ENCODE measurements at regions not wholly inside any gene's neighbourhood (a gene's known extent, or its start where the extent isn't known, plus 50 kb on each side); places are given as distances from the start of the nearest gene placed in this dataset.

DNA sequence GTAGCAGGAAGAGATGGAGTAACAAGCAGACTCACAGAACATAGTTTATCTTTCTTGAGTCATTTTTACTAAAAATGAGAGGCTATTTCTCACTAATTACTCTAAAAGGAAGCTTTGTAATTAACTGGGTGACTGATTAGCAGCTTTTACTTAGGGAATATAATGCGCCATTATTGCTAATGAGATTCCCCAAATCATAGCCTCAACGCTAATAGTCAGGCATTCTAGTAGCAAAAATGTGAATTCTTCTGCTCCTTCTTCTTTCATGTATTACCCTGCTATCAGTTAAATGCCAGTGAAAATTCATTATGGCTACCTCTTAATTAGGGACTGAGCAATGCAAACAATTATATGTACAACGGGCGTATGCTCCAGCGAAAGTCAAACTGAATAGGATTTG is 349.8 kb downstream of the CDH19 start:
- no peaks in the 10 kb centered on the region for H3K9me3 ChIP-seq (replicated peaks; ENCODE audit: control insufficient read depth, insufficient read depth, low read length)
- FAIRE-seq (no peak), DNase-seq (ENCODE audit: low read depth, low spot score) (no peak), ATAC-seq (no peak)
- H3K36me3 ChIP-seq (ENCODE audit: control insufficient read depth in 2 of 2, insufficient read depth in 2 of 2, low read length in 1 of 2): no peaks in the 10 kb centered on the region
- ChIA-PET RAD21 (ENCODE audit: unreplicated experiment) (no interaction called here), CTCF (no interaction called here), SMC1A (ENCODE audit: uncharacterized antibody, unreplicated experiment) (no interaction called here), POLR2A (no interaction called here)
- no peak overlapping the region for H3K4me2 ChIP-seq (ENCODE audit: control insufficient read depth, insufficient read depth)
- no peak overlapping the region for H2AFZ ChIP-seq (ENCODE audit: control insufficient read depth, low read depth, low read length)
- H3K4me1 ChIP-seq (ENCODE audit: control insufficient read depth, insufficient read depth, low read length): no peaks in the 10 kb centered on the region
- H3K27ac ChIP-seq (ENCODE audit: control insufficient read depth, insufficient read depth): no peak overlapping the region
- WGBS (ENCODE audit: insufficient coverage, insufficient replicate concordance, low lambda C conversion rate, missing lambda C conversion rate): 67% methylated on average over 5 of the region's 5 CpGs
- H3K4me3 ChIP-seq: no peak overlapping the region
- BruUV-seq (replicated peaks): no TSS peak
- no peaks in the 10 kb centered on the region for H4K20me1 ChIP-seq (ENCODE audit: control insufficient read depth, insufficient read depth)
- intact Hi-C loops (cut with micrococcal nuclease; ENCODE audit: unreplicated experiment) (no loop called here), in situ Hi-C loops (cut with MboI) (no loop called here)
- H3K79me2 ChIP-seq (ENCODE audit: control insufficient read depth, insufficient read depth, low read length): no peaks in the 10 kb centered on the region
- no peaks in the 10 kb centered on the region for H3K27me3 ChIP-seq (replicated peaks in 1 of 2; ENCODE audit: control insufficient read depth in 2 of 2, insufficient read depth in 2 of 2, low read length in 1 of 2)
- TF ChIP-seq, protein P1, sequence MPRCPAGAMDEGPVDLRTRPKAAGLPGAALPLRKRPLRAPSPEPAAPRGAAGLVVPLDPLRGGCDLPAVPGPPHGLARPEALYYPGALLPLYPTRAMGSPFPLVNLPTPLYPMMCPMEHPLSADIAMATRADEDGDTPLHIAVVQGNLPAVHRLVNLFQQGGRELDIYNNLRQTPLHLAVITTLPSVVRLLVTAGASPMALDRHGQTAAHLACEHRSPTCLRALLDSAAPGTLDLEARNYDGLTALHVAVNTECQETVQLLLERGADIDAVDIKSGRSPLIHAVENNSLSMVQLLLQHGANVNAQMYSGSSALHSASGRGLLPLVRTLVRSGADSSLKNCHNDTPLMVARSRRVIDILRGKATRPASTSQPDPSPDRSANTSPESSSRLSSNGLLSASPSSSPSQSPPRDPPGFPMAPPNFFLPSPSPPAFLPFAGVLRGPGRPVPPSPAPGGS (IDR thresholded peaks at IDR 0.05; ENCODE audit: borderline replicate concordance, insufficient read depth, low read depth, low read length, poor library complexity, severe bottlenecking): peak; percentile 37
- TF ChIP-seq RB1 (IDR thresholded peaks at IDR 0.05; ENCODE audit: borderline replicate concordance): no peak
- H3K9ac ChIP-seq (ENCODE audit: control insufficient read depth, insufficient read depth, low read length): no peak overlapping the region

DNA sequence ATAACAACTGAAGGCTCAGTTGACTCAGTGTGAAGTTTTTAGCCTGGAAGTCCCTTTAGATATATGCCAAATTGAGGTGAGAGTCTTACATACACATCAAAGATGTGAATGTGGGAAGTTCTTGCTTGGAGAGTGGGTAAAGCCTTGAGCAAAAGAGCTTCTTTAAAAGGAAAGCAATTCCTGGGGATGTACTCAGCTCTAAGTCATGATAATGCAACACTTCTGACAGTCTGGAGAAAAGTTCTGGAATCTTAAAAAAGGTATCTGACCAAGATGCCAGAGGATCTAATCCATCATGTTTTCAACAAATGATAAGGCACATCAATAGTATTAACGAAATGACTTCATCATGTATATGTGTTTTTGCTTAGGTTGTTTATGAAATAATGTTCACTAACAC is 351.2 kb downstream of the CDH19 start:
- no peaks in the 10 kb centered on the region for H4K20me1 ChIP-seq (ENCODE audit: control insufficient read depth, insufficient read depth)
- no peaks in the 10 kb centered on the region for H3K27me3 ChIP-seq (replicated peaks in 1 of 2; ENCODE audit: control insufficient read depth in 2 of 2, insufficient read depth in 2 of 2, low read length in 1 of 2)
- BruUV-seq (replicated peaks): no TSS peak
- H2AFZ ChIP-seq (ENCODE audit: control insufficient read depth, low read depth, low read length): no peak overlapping the region
- no peak overlapping the region for H3K9ac ChIP-seq (ENCODE audit: control insufficient read depth, insufficient read depth, low read length)
- no peaks in the 10 kb centered on the region for H3K36me3 ChIP-seq (ENCODE audit: control insufficient read depth in 2 of 2, insufficient read depth in 2 of 2, low read length in 1 of 2)
- H3K79me2 ChIP-seq (ENCODE audit: control insufficient read depth, insufficient read depth, low read length): no peaks in the 10 kb centered on the region
- intact Hi-C loops (cut with micrococcal nuclease; ENCODE audit: unreplicated experiment): no loop called here
- POLR2A ChIA-PET: no interaction called here
- H3K27ac ChIP-seq (ENCODE audit: control insufficient read depth, insufficient read depth): no peak overlapping the region
- TF ChIP-seq, protein P2, sequence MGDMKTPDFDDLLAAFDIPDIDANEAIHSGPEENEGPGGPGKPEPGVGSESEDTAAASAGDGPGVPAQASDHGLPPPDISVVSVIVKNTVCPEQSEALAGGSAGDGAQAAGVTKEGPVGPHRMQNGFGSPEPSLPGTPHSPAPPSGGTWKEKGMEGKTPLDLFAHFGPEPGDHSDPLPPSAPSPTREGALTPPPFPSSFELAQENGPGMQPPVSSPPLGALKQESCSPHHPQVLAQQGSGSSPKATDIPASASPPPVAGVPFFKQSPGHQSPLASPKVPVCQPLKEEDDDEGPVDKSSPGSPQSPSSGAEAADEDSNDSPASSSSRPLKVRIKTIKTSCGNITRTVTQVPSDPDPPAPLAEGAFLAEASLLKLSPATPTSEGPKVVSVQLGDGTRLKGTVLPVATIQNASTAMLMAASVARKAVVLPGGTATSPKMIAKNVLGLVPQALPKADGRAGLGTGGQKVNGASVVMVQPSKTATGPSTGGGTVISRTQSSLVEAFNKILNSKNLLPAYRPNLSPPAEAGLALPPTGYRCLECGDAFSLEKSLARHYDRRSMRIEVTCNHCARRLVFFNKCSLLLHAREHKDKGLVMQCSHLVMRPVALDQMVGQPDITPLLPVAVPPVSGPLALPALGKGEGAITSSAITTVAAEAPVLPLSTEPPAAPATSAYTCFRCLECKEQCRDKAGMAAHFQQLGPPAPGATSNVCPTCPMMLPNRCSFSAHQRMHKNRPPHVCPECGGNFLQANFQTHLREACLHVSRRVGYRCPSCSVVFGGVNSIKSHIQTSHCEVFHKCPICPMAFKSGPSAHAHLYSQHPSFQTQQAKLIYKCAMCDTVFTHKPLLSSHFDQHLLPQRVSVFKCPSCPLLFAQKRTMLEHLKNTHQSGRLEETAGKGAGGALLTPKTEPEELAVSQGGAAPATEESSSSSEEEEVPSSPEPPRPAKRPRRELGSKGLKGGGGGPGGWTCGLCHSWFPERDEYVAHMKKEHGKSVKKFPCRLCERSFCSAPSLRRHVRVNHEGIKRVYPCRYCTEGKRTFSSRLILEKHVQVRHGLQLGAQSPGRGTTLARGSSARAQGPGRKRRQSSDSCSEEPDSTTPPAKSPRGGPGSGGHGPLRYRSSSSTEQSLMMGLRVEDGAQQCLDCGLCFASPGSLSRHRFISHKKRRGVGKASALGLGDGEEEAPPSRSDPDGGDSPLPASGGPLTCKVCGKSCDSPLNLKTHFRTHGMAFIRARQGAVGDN (IDR thresholded peaks at IDR 0.05): no peak
- no peak for TF ChIP-seq SREBF1 (IDR thresholded peaks at IDR 0.05; ENCODE audit: low read length)
- no peak for TF ChIP-seq MXI1 (IDR thresholded peaks at IDR 0.05; ENCODE audit: low read depth, low read length)
- TF ChIP-seq SMAD1 (IDR thresholded peaks at IDR 0.05; ENCODE audit: low read depth, partially characterized antibody): no peak
- TF ChIP-seq, protein P3, sequence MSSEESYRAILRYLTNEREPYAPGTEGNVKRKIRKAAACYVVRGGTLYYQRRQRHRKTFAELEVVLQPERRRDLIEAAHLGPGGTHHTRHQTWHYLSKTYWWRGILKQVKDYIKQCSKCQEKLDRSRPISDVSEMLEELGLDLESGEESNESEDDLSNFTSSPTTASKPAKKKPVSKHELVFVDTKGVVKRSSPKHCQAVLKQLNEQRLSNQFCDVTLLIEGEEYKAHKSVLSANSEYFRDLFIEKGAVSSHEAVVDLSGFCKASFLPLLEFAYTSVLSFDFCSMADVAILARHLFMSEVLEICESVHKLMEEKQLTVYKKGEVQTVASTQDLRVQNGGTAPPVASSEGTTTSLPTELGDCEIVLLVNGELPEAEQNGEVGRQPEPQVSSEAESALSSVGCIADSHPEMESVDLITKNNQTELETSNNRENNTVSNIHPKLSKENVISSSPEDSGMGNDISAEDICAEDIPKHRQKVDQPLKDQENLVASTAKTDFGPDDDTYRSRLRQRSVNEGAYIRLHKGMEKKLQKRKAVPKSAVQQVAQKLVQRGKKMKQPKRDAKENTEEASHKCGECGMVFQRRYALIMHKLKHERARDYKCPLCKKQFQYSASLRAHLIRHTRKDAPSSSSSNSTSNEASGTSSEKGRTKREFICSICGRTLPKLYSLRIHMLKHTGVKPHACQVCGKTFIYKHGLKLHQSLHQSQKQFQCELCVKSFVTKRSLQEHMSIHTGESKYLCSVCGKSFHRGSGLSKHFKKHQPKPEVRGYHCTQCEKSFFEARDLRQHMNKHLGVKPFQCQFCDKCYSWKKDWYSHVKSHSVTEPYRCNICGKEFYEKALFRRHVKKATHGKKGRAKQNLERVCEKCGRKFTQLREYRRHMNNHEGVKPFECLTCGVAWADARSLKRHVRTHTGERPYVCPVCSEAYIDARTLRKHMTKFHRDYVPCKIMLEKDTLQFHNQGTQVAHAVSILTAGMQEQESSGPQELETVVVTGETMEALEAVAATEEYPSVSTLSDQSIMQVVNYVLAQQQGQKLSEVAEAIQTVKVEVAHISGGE (CRISPR knock-in tag; IDR thresholded peaks at IDR 0.05): no peak
- no peak for TF ChIP-seq WRNIP1 (IDR thresholded peaks at IDR 0.05; ENCODE audit: borderline replicate concordance, low read depth, low read length)
- no peak for TF ChIP-seq MEF2A (IDR thresholded peaks at IDR 0.05; ENCODE audit: insufficient read depth, low read depth, low read length)
- 0% methylated on average over 1 of the region's 1 CpG for WGBS (ENCODE audit: insufficient coverage, insufficient replicate concordance, low lambda C conversion rate, missing lambda C conversion rate)
- DNase-seq (ENCODE audit: low read depth, low spot score) (no peak), FAIRE-seq (no peak), ATAC-seq (no peak)
- no peaks in the 10 kb centered on the region for H3K9me3 ChIP-seq (replicated peaks; ENCODE audit: control insufficient read depth, insufficient read depth, low read length)
- in situ Hi-C loops (cut with MboI): no loop called here
- RAD21 ChIA-PET (ENCODE audit: unreplicated experiment): no interaction called here
- H3K4me3 ChIP-seq: no peak overlapping the region
- H3K4me2 ChIP-seq (ENCODE audit: control insufficient read depth, insufficient read depth): no peak overlapping the region
- CTCF ChIA-PET: no interaction called here
- SMC1A ChIA-PET (ENCODE audit: uncharacterized antibody, unreplicated experiment): no interaction called here
- no peaks in the 10 kb centered on the region for H3K4me1 ChIP-seq (ENCODE audit: control insufficient read depth, insufficient read depth, low read length)
